Adrenal gland (tissue), 9 donors: ENCODE measurements at regions not wholly inside any gene's neighbourhood (a gene's known extent, or its start where the extent isn't known, plus 50 kb on each side); places are given as distances from the start of the nearest gene placed in this dataset.

Experiments
- DNase-seq, 7 donors: peaks; one replicate each; pipeline ENCODE4 v3.0.0-alpha.2; 2019 to 2020
- H3K27ac ChIP-seq, 5 donors: fragments of 200-600 bp; sonication (generic) in 4 of 5; 1 replicate in 3 of 5; 2 replicates in 2 of 5; pipeline versions ENCODE4 v1.5.1 to v1.8.0; 2016 to 2020; ENCODE audit warnings: mild to moderate bottlenecking in 1 of 5
- H3K27me3 ChIP-seq: fragments of 200-600 bp; 2 replicates; pipeline ENCODE4 v1.8.0; 2021
- H3K36me3 ChIP-seq, 2 donors: fragments of 200-600 bp; replicated peaks in 1 of 2; 1 replicate in 1 of 2; 2 replicates in 1 of 2; pipeline versions ENCODE4 v1.5.1 to v1.8.0; 2018 to 2022
- H3K4me1 ChIP-seq, 2 donors: fragments of 200-600 bp; replicated peaks in 1 of 2; 1 replicate in 1 of 2; 2 replicates in 1 of 2; pipeline versions ENCODE4 v1.5.1 to v1.8.0; 2018 to 2021
- H3K4me3 ChIP-seq, 4 donors: fragments of 200-600 bp; sonication (generic) in 3 of 4; one replicate each; pipeline ENCODE4 v1.5.1; 2016 to 2018
- H3K9me3 ChIP-seq, 3 donors: fragments of 200-600 bp; sonication (generic) in 1 of 3; replicated peaks in 1 of 3; 1 replicate in 2 of 3; 2 replicates in 1 of 3; pipeline versions ENCODE4 v1.5.1 to v1.8.0; 2016 to 2021
- CTCF ChIP-seq, 6 experiments: fragments of 450-650 bp in 4 of 6; fragments of 200-600 bp in 2 of 6; sonication (generic) in 1 of 6; IDR thresholded peaks; 1 replicate in 5 of 6; 2 replicates in 1 of 6; pipeline versions ENCODE4 v1.5.1 to v1.8.0; 2016 to 2021; ENCODE audit warnings: antibody characterized with exemption in 6 of 6, mild to moderate bottlenecking in 2 of 6, moderate library complexity in 1 of 6
- POLR2A ChIP-seq, 2 donors: fragments of 450-650 bp; IDR thresholded peaks; one replicate each; pipeline ENCODE4 v1.6.1; 2017; ENCODE audit warnings: antibody characterized with exemption in 2 of 2, mild to moderate bottlenecking in 2 of 2, moderate library complexity in 1 of 2
- WGBS, 4 donors: extraction: QIAGEN DNeasy Blood & Tissue Kit in 2 of 4; methylation state at CpG; one replicate each; pipeline versions ENCODE4 v1.1.5 to v1.1.7; 2013 to 2017; 5-methylcytosine and 5-hydroxymethylcytosine counted together
- intact Hi-C, 2 donors: fragments of 100-400 bp; cut with DNase I; formaldehyde crosslinking; loops; one replicate each; pipeline versions ENCODE4 v1.14.1 to v1.15.0; 2022 to 2023
- donor health status: healthy with polysubstance abuse.
- donor health status: Bipolar disorder and iron deficiency.
- donor health status: DM: yes; HTN: yes; CAD: no.
- donor health status: DM: no; HTN: no; CAD: no.
- donor health status: DM: no; HTN: no; CAD: no.

- Histone ChIP-seq H3K4me3 (no peak overlapping the region), H3K4me1 (no peaks in the 10 kb centered on the region), H3K27me3 (no peaks in the 10 kb centered on the region), H3K9me3 (no peaks in the 10 kb centered on the region), H3K27ac (no peak overlapping the region), H3K36me3 (no peaks in the 10 kb centered on the region)
- WGBS, 4 donors: 74 to 89% (median 85%) methylated on average over 3 to 5 of the region's 5 CpGs
- intact Hi-C loops: no loop called here
- TF ChIP-seq POLR2A (IDR thresholded peaks at IDR 0.05): no peak
- no peak for TF ChIP-seq CTCF (IDR thresholded peaks at IDR 0.05)
- no peak for DNase-seq
Measured at GRCh38 chr10:32167450-32167849, 111.2 kb upstream of the KIF5B start.

- Histone ChIP-seq H3K27me3 (no peaks in the 10 kb centered on the region), H3K4me1 (no peaks in the 10 kb centered on the region), H3K4me3 (no peak overlapping the region), H3K27ac (no peak overlapping the region), H3K36me3 (no peaks in the 10 kb centered on the region), H3K9me3 (no peaks in the 10 kb centered on the region)
- no peak for DNase-seq
- TF ChIP-seq POLR2A (IDR thresholded peaks at IDR 0.05): no peak
- intact Hi-C loops: no loop called here
Measured at GRCh38 chr10:32166365-32166764, 110.1 kb upstream of the KIF5B start.

GRCh38 chr10:32163762-32164148 is 107.5 kb upstream of the KIF5B start:
- 84 to 89% (median 89%) methylated on average over 9 of the region's 9 CpGs for WGBS, 4 donors
- no peaks in the 10 kb centered on the region for H3K36me3 ChIP-seq
- no peaks in the 10 kb centered on the region for H3K27me3 ChIP-seq
- H3K9me3 ChIP-seq: no peaks in the 10 kb centered on the region
- intact Hi-C loops: no loop called here
- no peaks in the 10 kb centered on the region for H3K4me1 ChIP-seq
- no peak overlapping the region for H3K4me3 ChIP-seq
- no peak overlapping the region for H3K27ac ChIP-seq
- no peak for DNase-seq
- TF ChIP-seq POLR2A (IDR thresholded peaks at IDR 0.05) (no peak), CTCF (IDR thresholded peaks at IDR 0.05) (no peak)

GRCh38 chr10:32163071-32163761 is 107.0 kb upstream of the KIF5B start:
- 69 to 80% (median 76%) methylated on average over 10 of the region's 10 CpGs for WGBS, 4 donors
- TF ChIP-seq POLR2A (IDR thresholded peaks at IDR 0.05) (no peak), CTCF (IDR thresholded peaks at IDR 0.05) (no peak)
- H3K4me1 ChIP-seq: no peaks in the 10 kb centered on the region
- no peaks in the 10 kb centered on the region for H3K36me3 ChIP-seq
- no peak overlapping the region for H3K27ac ChIP-seq
- no peak overlapping the region for H3K4me3 ChIP-seq
- no peaks in the 10 kb centered on the region for H3K27me3 ChIP-seq
- H3K9me3 ChIP-seq: no peaks in the 10 kb centered on the region
- DNase-seq: no peak
- intact Hi-C loops: no loop called here

GRCh38 chr10:32161586-32161985 is 105.4 kb upstream of the KIF5B start:
- no peaks in the 10 kb centered on the region for H3K9me3 ChIP-seq
- no peaks in the 10 kb centered on the region for H3K27me3 ChIP-seq
- no peak overlapping the region for H3K27ac ChIP-seq
- no peaks in the 10 kb centered on the region for H3K4me1 ChIP-seq
- H3K4me3 ChIP-seq: no peak overlapping the region
- DNase-seq: no peak
- no peaks in the 10 kb centered on the region for H3K36me3 ChIP-seq
- WGBS, 4 donors: 86 to 97% (median 95%) methylated on average over 5 to 8 of the region's 8 CpGs
- intact Hi-C loops: no loop called here
- no peak for TF ChIP-seq POLR2A (IDR thresholded peaks at IDR 0.05)
- no peak for TF ChIP-seq CTCF (IDR thresholded peaks at IDR 0.05)
